Hepatocyte (in vitro differentiated cells): ENCODE measurements at regions not wholly inside any gene's neighbourhood (a gene's known extent, or its start where the extent isn't known, plus 50 kb on each side); places are given as distances from the start of the nearest gene placed in this dataset.

Source experiments
- DNase-seq: peaks from one replicate; pipeline ENCODE4 v3.0.0-alpha.2; 2016; ENCODE audit warnings: low spot score
- H2AFZ ChIP-seq: fragments of 200-600 bp; sonication (generic); 2 replicates; pipeline ENCODE4 v1.6.0; 2016; ENCODE audit warnings: antibody characterized with exemption, mild to moderate bottlenecking
- H3K27ac ChIP-seq: fragments of 200-600 bp; sonication (generic); 2 replicates; pipeline ENCODE4 v1.5.1; 2016; ENCODE audit warnings: mild to moderate bottlenecking
- H3K27me3 ChIP-seq: fragments of 200-600 bp; sonication (generic); 2 replicates; pipeline ENCODE4 v1.6.1; 2016
- H3K36me3 ChIP-seq: fragments of 200-600 bp; sonication (generic); replicated peaks from 2 replicates; pipeline ENCODE4 v1.5.1; 2016; ENCODE audit warnings: low read depth; ENCODE audit not compliant: insufficient read depth
- H3K4me1 ChIP-seq: fragments of 200-600 bp; sonication (generic); 2 replicates; pipeline ENCODE4 v1.5.1; 2016; ENCODE audit warnings: mild to moderate bottlenecking, moderate library complexity; ENCODE audit not compliant: insufficient read depth
- H3K4me2 ChIP-seq: fragments of 200-600 bp; sonication (generic); 2 replicates; pipeline ENCODE4 v1.6.0; 2016
- H3K4me3 ChIP-seq: fragments of 200-600 bp; sonication (generic); 2 replicates; pipeline ENCODE4 v1.5.1; 2016; ENCODE audit warnings: mild to moderate bottlenecking
- H3K79me2 ChIP-seq: fragments of 200-600 bp; sonication (generic); 2 replicates; pipeline ENCODE4 v1.6.0; 2017; ENCODE audit warnings: mild to moderate bottlenecking
- H3K9me2 ChIP-seq: fragments of 200-600 bp; sonication (generic); replicated peaks from 2 replicates; pipeline ENCODE4 v1.6.0; 2017; ENCODE audit warnings: mild to moderate bottlenecking; ENCODE audit not compliant: insufficient read depth
- H3K9me3 ChIP-seq: fragments of 200-600 bp; sonication (generic); 2 replicates; pipeline ENCODE4 v1.5.1; 2016; ENCODE audit warnings: low read depth, mild to moderate bottlenecking
- H4K20me1 ChIP-seq: fragments of 200-600 bp; sonication (generic); 2 replicates; pipeline ENCODE4 v1.6.0; 2016; ENCODE audit warnings: mild to moderate bottlenecking; ENCODE audit not compliant: insufficient read depth, poor library complexity, severe bottlenecking
- EZH2 ChIP-seq: fragments of 200-600 bp; sonication (generic); IDR thresholded peaks from 2 replicates; pipeline ENCODE4 v1.6.1; 2016; ENCODE audit warnings: antibody characterized with exemption, mild to moderate bottlenecking, borderline replicate concordance
- EZH2phosphoT487 ChIP-seq: fragments of 200-600 bp; sonication (generic); IDR thresholded peaks from one replicate; pipeline ENCODE4 v1.6.1; 2018; ENCODE audit warnings: antibody characterized with exemption, mild to moderate bottlenecking, low read depth, moderate library complexity; ENCODE audit not compliant: unreplicated experiment, severe bottlenecking
- WGBS: methylation state at CpG from one replicate; pipeline ENCODE4 v1.1.6; 2016; ENCODE audit warnings: low lambda C conversion rate; ENCODE audit errors: missing lambda C conversion rate; 5-methylcytosine and 5-hydroxymethylcytosine counted together
- TF ChIP-seq, protein P1 (sequence below): fragments of 200-600 bp; sonication (generic); IDR thresholded peaks from 2 replicates; pipeline ENCODE4 v1.5.1; 2016; ENCODE audit warnings: antibody characterized with exemption, mild to moderate bottlenecking; ENCODE audit not compliant: poor library complexity

DNA sequence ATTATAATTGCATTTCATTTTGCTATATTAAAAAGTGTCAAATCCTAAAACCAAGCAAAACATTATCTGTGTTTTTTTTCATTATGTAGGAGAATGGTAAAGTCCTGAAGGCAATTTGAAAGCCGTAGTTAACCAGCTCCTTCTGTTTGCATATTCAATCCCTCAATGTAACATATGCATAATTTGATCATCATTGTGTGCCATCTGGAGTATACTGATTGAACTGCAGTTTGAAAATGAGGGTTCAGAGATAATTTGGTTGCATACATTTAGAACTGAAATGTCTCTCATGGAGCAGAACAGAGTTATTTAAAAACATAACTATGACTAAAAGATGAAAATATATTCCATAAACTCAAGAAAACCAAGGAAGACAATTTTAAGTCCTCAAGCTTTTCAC, 518.6 kb downstream of the GBE1 start:
- Histone ChIP-seq H3K9me3 (no peaks in the 10 kb centered on the region), H2AFZ (no peak overlapping the region), H3K79me2 (no peaks in the 10 kb centered on the region), H3K9me2 (no peaks in the 10 kb centered on the region), H3K4me3 (no peak overlapping the region), H4K20me1 (no peaks in the 10 kb centered on the region), H3K4me2 (no peak overlapping the region), H3K36me3 (no peaks in the 10 kb centered on the region), H3K27ac (no peak overlapping the region), H3K27me3 (no peaks in the 10 kb centered on the region), H3K4me1 (no peaks in the 10 kb centered on the region)
- DNase-seq: no peak
- 47% methylated on average over 1 of the region's 1 CpG for WGBS
- TF ChIP-seq EZH2 (no peak), EZH2phosphoT487 (no peak)
- TF ChIP-seq, protein P1, sequence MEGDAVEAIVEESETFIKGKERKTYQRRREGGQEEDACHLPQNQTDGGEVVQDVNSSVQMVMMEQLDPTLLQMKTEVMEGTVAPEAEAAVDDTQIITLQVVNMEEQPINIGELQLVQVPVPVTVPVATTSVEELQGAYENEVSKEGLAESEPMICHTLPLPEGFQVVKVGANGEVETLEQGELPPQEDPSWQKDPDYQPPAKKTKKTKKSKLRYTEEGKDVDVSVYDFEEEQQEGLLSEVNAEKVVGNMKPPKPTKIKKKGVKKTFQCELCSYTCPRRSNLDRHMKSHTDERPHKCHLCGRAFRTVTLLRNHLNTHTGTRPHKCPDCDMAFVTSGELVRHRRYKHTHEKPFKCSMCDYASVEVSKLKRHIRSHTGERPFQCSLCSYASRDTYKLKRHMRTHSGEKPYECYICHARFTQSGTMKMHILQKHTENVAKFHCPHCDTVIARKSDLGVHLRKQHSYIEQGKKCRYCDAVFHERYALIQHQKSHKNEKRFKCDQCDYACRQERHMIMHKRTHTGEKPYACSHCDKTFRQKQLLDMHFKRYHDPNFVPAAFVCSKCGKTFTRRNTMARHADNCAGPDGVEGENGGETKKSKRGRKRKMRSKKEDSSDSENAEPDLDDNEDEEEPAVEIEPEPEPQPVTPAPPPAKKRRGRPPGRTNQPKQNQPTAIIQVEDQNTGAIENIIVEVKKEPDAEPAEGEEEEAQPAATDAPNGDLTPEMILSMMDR: peak; percentile 53

GRCh38 chr3:81237181-81237580, 524.3 kb downstream of the GBE1 start:
- Histone ChIP-seq H3K27ac (no peak overlapping the region), H3K36me3 (no peaks in the 10 kb centered on the region), H3K27me3 (no peaks in the 10 kb centered on the region), H4K20me1 (no peaks in the 10 kb centered on the region), H3K79me2 (no peaks in the 10 kb centered on the region), H3K4me2 (no peak overlapping the region), H2AFZ (no peak overlapping the region), H3K4me3 (no peak overlapping the region), H3K4me1 (no peaks in the 10 kb centered on the region), H3K9me3 (no peaks in the 10 kb centered on the region), H3K9me2 (no peaks in the 10 kb centered on the region)
- DNase-seq: no peak
- TF ChIP-seq EZH2phosphoT487 (no peak), EZH2 (no peak)
- TF ChIP-seq, protein P1: no peak
- 88% methylated on average over 1 of the region's 1 CpG for WGBS

- Histone ChIP-seq H2AFZ (no peak overlapping the region), H3K36me3 (no peaks in the 10 kb centered on the region), H3K9me2 (no peaks in the 10 kb centered on the region), H3K27ac (no peak overlapping the region), H3K4me3 (no peak overlapping the region), H3K9me3 (no peaks in the 10 kb centered on the region), H3K4me1 (no peaks in the 10 kb centered on the region), H3K79me2 (no peaks in the 10 kb centered on the region), H3K4me2 (no peak overlapping the region), H4K20me1 (no peaks in the 10 kb centered on the region), H3K27me3 (no peaks in the 10 kb centered on the region)
- peak; percentile 44 for DNase-seq
- WGBS: 16% methylated on average over 1 of the region's 1 CpG
- TF ChIP-seq EZH2phosphoT487 (no peak), EZH2 (no peak)
- TF ChIP-seq, protein P1: peak; percentile 67
Observed at GRCh38 chr3:81218023-81218422, 543.4 kb downstream of the GBE1 start.

DNA sequence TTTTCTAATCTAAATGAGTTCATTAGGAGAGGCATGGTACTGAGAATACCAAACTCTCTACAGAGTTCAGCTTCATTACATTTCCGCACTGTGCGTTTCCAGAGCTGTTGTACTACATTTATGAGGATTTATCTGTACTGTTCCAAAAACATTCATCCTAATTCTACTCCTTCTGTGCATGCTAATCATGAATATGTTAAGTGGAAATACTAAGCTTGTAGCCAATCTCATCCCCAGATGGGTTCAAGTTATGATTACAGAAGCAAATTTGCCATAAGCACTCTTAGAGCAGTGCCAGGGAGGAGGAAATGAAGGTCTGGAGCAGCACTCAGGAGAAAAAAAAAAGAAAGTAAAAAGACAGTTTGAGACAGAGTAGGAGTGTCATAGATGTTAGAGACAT, 544.3 kb downstream of the GBE1 start:
- H3K36me3 ChIP-seq: no peaks in the 10 kb centered on the region
- no peak overlapping the region for H3K4me3 ChIP-seq
- H3K9me3 ChIP-seq: no peaks in the 10 kb centered on the region
- H3K4me1 ChIP-seq: no peaks in the 10 kb centered on the region
- H3K27me3 ChIP-seq: no peaks in the 10 kb centered on the region
- H3K79me2 ChIP-seq: no peaks in the 10 kb centered on the region
- no peak for DNase-seq
- H3K4me2 ChIP-seq: no peak overlapping the region
- no peaks in the 10 kb centered on the region for H4K20me1 ChIP-seq
- TF ChIP-seq EZH2phosphoT487 (no peak), EZH2 (no peak)
- TF ChIP-seq, protein P1: no peak
- H3K9me2 ChIP-seq: no peaks in the 10 kb centered on the region
- WGBS: 92% methylated on average over 2 of the region's 2 CpGs
- no peak overlapping the region for H2AFZ ChIP-seq
- H3K27ac ChIP-seq: no peak overlapping the region
